GM18519 (cell line): ENCODE measurements at regions not wholly inside any gene's neighbourhood (a gene's known extent, or its start where the extent isn't known, plus 50 kb on each side); places are given as distances from the start of the nearest gene placed in this dataset.
A peak's percentile ranks its signal among the peaks of the same experiment; 100 is the strongest.

Experiments used
- ATAC-seq: cut with Tn5 transposase; IDR thresholded peaks from one replicate; pipeline ENCODE4 v1.9.1; 2021; ENCODE audit warnings: mild to moderate bottlenecking, moderate library complexity; ENCODE audit not compliant: unreplicated experiment, low FRiP score

- ATAC-seq: no peak
Measured at GRCh38 chr2:52974127-52974526, 793.5 kb upstream of the CHAC2 start.

- ATAC-seq: no peak
Measured at GRCh38 chr2:52970642-52971041, 797.0 kb upstream of the CHAC2 start.

- ATAC-seq: no peak
Measured at GRCh38 chr2:52968043-52968442, 799.6 kb upstream of the CHAC2 start.

- no peak for ATAC-seq
Measured at GRCh38 chr2:52964916-52965530, 802.6 kb upstream of the CHAC2 start.

- no peak for ATAC-seq
Measured at GRCh38 chr2:52961403-52961802, 806.2 kb upstream of the CHAC2 start.

- ATAC-seq: no peak
Measured at GRCh38 chr2:52960881-52961280, 806.7 kb upstream of the CHAC2 start.

GRCh38 chr2:52959801-52960200, 807.8 kb upstream of the CHAC2 start:
- ATAC-seq: no peak

GRCh38 chr2:52956766-52957165, 810.8 kb upstream of the CHAC2 start:
- no peak for ATAC-seq

- ATAC-seq: no peak
Measured at GRCh38 chr2:52956118-52956517, 811.5 kb upstream of the CHAC2 start.

GRCh38 chr2:52955079-52955478, 812.5 kb upstream of the CHAC2 start:
- no peak for ATAC-seq

- no peak for ATAC-seq
Measured at GRCh38 chr2:52940101-52940500, 827.5 kb upstream of the CHAC2 start.

GRCh38 chr2:52939250-52939649, 828.4 kb upstream of the CHAC2 start:
- no peak for ATAC-seq

- no peak for ATAC-seq
Measured at GRCh38 chr2:52936029-52936428, 831.6 kb upstream of the CHAC2 start.

GRCh38 chr2:52934920-52935640, 832.5 kb upstream of the CHAC2 start:
- ATAC-seq: no peak

GRCh38 chr2:52934323-52934898, 833.2 kb upstream of the CHAC2 start:
- ATAC-seq: no peak

- no peak for ATAC-seq
Measured at GRCh38 chr2:52933878-52934277, 833.7 kb upstream of the CHAC2 start.

GRCh38 chr2:52931660-52932059, 835.9 kb upstream of the CHAC2 start:
- peak; percentile 55 for ATAC-seq

- no peak for ATAC-seq
Measured at GRCh38 chr2:52929412-52929811, 838.2 kb upstream of the CHAC2 start.

- no peak for ATAC-seq
Measured at GRCh38 chr2:52919673-52920072, 847.9 kb upstream of the CHAC2 start.

- ATAC-seq: no peak
Measured at GRCh38 chr2:52918551-52918950, 849.1 kb upstream of the CHAC2 start.

- no peak for ATAC-seq
Measured at GRCh38 chr2:52916981-52917380, 850.6 kb upstream of the CHAC2 start.

- no peak for ATAC-seq
Measured at GRCh38 chr2:52904355-52904891, 863.2 kb upstream of the CHAC2 start.
